ENCODE measurements at regions not wholly inside any gene's neighbourhood (a gene's known extent, or its start where the extent isn't known, plus 50 kb on each side); places are given as distances from the start of the nearest gene placed in this dataset.
A peak's percentile ranks its signal among the peaks of the same experiment; 100 is the strongest.

- Histone ChIP-seq H3K36me3 (no peaks in the 10 kb centered on the region), H3K4me1 (ENCODE audit: insufficient read depth) (no peaks in the 10 kb centered on the region), H3K27me3 (no peaks in the 10 kb centered on the region), H3K9me3 (no peaks in the 10 kb centered on the region), H3K4me3 (no peak overlapping the region), H3K27ac (no peak overlapping the region)
- TF ChIP-seq POLR2A (IDR thresholded peaks at IDR 0.05) (no peak), EP300 (IDR thresholded peaks at IDR 0.05) (no peak)
- TF ChIP-seq, protein P1, sequence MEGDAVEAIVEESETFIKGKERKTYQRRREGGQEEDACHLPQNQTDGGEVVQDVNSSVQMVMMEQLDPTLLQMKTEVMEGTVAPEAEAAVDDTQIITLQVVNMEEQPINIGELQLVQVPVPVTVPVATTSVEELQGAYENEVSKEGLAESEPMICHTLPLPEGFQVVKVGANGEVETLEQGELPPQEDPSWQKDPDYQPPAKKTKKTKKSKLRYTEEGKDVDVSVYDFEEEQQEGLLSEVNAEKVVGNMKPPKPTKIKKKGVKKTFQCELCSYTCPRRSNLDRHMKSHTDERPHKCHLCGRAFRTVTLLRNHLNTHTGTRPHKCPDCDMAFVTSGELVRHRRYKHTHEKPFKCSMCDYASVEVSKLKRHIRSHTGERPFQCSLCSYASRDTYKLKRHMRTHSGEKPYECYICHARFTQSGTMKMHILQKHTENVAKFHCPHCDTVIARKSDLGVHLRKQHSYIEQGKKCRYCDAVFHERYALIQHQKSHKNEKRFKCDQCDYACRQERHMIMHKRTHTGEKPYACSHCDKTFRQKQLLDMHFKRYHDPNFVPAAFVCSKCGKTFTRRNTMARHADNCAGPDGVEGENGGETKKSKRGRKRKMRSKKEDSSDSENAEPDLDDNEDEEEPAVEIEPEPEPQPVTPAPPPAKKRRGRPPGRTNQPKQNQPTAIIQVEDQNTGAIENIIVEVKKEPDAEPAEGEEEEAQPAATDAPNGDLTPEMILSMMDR (IDR thresholded peaks at IDR 0.05): no peak
- no peak for DNase-seq
- intact Hi-C loops (cut with DNase I): no loop called here
- 95 to 97% (median 95%) methylated on average over 10 of the region's 10 CpGs for WGBS, 3 donors
These were observed 190.7 kb upstream of the PDE4D start for GRCh38 chr5:60084226-60084625.

DNA sequence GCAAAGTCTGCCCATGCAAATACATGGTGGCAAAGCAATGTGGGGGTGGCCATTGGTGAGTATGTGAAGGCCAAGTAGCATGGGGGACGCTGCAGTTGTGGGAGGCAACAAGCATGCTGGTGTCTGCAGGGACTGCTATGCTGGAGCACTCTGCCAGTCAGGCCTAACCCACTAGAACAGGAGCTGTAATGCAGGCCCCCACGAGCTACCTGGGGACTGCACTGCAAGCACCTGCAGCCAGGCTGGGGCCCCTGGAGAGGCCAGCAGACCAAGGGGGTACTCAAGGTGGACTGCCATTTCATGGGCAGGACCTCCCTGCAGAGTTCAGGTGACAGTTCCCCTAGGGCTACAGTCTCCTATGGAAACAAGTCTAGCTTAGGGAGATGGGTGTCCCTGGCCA, 183.8 kb upstream of the PDE4D start:
- H3K9me3 ChIP-seq: no peaks in the 10 kb centered on the region
- no peaks in the 10 kb centered on the region for H3K36me3 ChIP-seq
- intact Hi-C loops (cut with DNase I): no loop called here
- no peaks in the 10 kb centered on the region for H3K27me3 ChIP-seq
- H3K27ac ChIP-seq: no peak overlapping the region
- DNase-seq: peak in 1 of 5 donors; percentile 4
- no peaks in the 10 kb centered on the region for H3K4me1 ChIP-seq (ENCODE audit: insufficient read depth)
- WGBS, 3 donors: 54 to 74% (median 55%) methylated on average over 2 of the region's 2 CpGs
- no peak overlapping the region for H3K4me3 ChIP-seq
- TF ChIP-seq POLR2A (IDR thresholded peaks at IDR 0.05) (no peak), EP300 (IDR thresholded peaks at IDR 0.05) (no peak)
- TF ChIP-seq, protein P1 (IDR thresholded peaks at IDR 0.05): no peak

GRCh38 chr5:60076746-60077145, 183.2 kb upstream of the PDE4D start:
- 85 to 89% (median 88%) methylated on average over 3 of the region's 3 CpGs for WGBS, 3 donors
- H3K4me3 ChIP-seq: no peak overlapping the region
- no peaks in the 10 kb centered on the region for H3K4me1 ChIP-seq (ENCODE audit: insufficient read depth)
- no peak overlapping the region for H3K27ac ChIP-seq
- H3K36me3 ChIP-seq: no peaks in the 10 kb centered on the region
- intact Hi-C loops (cut with DNase I): no loop called here
- DNase-seq: no peak
- H3K27me3 ChIP-seq: no peaks in the 10 kb centered on the region
- H3K9me3 ChIP-seq: no peaks in the 10 kb centered on the region
- TF ChIP-seq EP300 (IDR thresholded peaks at IDR 0.05): no peak
- no peak for TF ChIP-seq POLR2A (IDR thresholded peaks at IDR 0.05)
- TF ChIP-seq, protein P1 (IDR thresholded peaks at IDR 0.05): no peak

GRCh38 chr5:60066502-60066901, 173.0 kb upstream of the PDE4D start:
- Histone ChIP-seq H3K36me3 (no peaks in the 10 kb centered on the region), H3K27ac (no peak overlapping the region), H3K4me1 (ENCODE audit: insufficient read depth) (no peaks in the 10 kb centered on the region), H3K4me3 (no peak overlapping the region), H3K9me3 (no peaks in the 10 kb centered on the region), H3K27me3 (no peaks in the 10 kb centered on the region)
- WGBS, 3 donors: 49 to 73% (median 61%) methylated on average over 2 of the region's 2 CpGs
- TF ChIP-seq EP300 (IDR thresholded peaks at IDR 0.05): no peak
- TF ChIP-seq POLR2A (IDR thresholded peaks at IDR 0.05): no peak
- TF ChIP-seq, protein P1 (IDR thresholded peaks at IDR 0.05): no peak
- intact Hi-C loops (cut with DNase I): no loop called here
- DNase-seq: no peak

DNA sequence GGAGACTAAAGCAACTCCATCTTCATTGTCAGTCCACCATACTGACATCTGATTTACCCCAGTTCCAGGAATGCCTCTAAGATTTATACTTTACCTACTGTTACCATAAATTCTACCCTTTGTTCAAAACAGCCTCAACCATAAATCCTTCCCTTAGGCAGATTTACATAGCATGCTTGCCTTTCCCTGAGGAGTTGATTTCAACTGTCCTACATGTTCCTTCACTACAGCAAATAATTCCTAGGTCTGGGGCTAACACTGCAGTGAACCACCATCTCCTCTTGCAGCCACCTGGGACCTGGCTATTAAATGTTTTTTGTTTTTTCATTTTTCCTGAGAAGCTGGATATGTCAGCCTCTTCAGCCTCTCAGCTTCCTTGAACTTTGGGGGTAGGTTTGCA, 166.9 kb upstream of the PDE4D start:
- Histone ChIP-seq H3K27me3 (no peaks in the 10 kb centered on the region), H3K36me3 (no peaks in the 10 kb centered on the region), H3K27ac (no peak overlapping the region), H3K4me1 (ENCODE audit: insufficient read depth) (no peaks in the 10 kb centered on the region), H3K9me3 (no peaks in the 10 kb centered on the region), H3K4me3 (no peak overlapping the region)
- no peak for DNase-seq
- intact Hi-C loops (cut with DNase I): no loop called here
- no peak for TF ChIP-seq POLR2A (IDR thresholded peaks at IDR 0.05)
